Upper lobe of right lung (tissue), 1 donor: ENCODE measurements at regions not wholly inside any gene's neighbourhood (a gene's known extent, or its start where the extent isn't known, plus 50 kb on each side); places are given as distances from the start of the nearest gene placed in this dataset.

Experiments
- ATAC-seq: fragments of 200-7000 bp; cut with Tn5 transposase; one replicate; pipeline ENCODE4 v1.9.1; 2020; ENCODE audit warnings: mild to moderate bottlenecking, moderate library complexity
- DNase-seq: peaks from one replicate; pipeline ENCODE4 v3.0.0-alpha.2; 2020
- H3K27ac ChIP-seq: fragments of 200-600 bp; one replicate; pipeline ENCODE4 v1.8.0; 2022
- H3K27me3 ChIP-seq: fragments of 200-600 bp; one replicate; pipeline ENCODE4 v1.8.0; 2022; ENCODE audit warnings: mild to moderate bottlenecking
- H3K36me3 ChIP-seq: fragments of 200-600 bp; one replicate; pipeline ENCODE4 v1.8.0; 2022
- H3K4me1 ChIP-seq: fragments of 200-600 bp; one replicate; pipeline ENCODE4 v1.8.0; 2022
- H3K4me3 ChIP-seq: fragments of 200-600 bp; one replicate; pipeline ENCODE4 v1.8.0; 2022; ENCODE audit warnings: mild to moderate bottlenecking
- H3K9me3 ChIP-seq: fragments of 200-600 bp; one replicate; pipeline ENCODE4 v1.8.0; 2022
- intact Hi-C: fragments of 100-400 bp; cut with DNase I; formaldehyde crosslinking; loops from one replicate; pipeline ENCODE4 v1.11.0; 2022
- TF ChIP-seq, protein P1 (sequence below): fragments of 200-600 bp; IDR thresholded peaks from one replicate; pipeline ENCODE4 v1.8.0; 2022; ENCODE audit warnings: antibody characterized with exemption
- donor health status: DM: no; HTN: yes; CAD: no; lungs with severe emphysema.

DNA sequence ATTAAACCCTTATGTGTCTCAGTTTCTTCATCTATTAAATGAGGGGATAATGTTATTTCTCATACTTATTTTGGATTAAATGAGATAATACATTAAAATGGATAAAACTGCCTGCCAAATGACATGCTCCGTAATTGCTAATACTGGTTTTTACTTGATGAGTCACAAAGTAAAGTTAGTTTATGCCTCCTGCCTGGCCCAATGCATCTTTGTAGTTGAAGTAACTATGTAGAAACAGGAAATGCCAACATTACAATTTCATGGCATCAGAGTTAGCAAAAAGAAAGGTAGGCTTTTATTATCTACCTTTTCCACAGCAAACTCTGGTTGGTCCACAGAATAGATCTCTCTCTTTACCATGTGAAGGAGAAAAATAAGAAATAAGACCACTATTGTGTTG, 214.5 kb downstream of the TBX15 start:
- DNase-seq (no peak), ATAC-seq (no peak)
- no peaks in the 10 kb centered on the region for H3K9me3 ChIP-seq
- no peaks in the 10 kb centered on the region for H3K36me3 ChIP-seq
- intact Hi-C loops = no loop called here
- no peaks in the 10 kb centered on the region for H3K27me3 ChIP-seq
- TF ChIP-seq, protein P1, sequence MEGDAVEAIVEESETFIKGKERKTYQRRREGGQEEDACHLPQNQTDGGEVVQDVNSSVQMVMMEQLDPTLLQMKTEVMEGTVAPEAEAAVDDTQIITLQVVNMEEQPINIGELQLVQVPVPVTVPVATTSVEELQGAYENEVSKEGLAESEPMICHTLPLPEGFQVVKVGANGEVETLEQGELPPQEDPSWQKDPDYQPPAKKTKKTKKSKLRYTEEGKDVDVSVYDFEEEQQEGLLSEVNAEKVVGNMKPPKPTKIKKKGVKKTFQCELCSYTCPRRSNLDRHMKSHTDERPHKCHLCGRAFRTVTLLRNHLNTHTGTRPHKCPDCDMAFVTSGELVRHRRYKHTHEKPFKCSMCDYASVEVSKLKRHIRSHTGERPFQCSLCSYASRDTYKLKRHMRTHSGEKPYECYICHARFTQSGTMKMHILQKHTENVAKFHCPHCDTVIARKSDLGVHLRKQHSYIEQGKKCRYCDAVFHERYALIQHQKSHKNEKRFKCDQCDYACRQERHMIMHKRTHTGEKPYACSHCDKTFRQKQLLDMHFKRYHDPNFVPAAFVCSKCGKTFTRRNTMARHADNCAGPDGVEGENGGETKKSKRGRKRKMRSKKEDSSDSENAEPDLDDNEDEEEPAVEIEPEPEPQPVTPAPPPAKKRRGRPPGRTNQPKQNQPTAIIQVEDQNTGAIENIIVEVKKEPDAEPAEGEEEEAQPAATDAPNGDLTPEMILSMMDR = no peak
- no peak overlapping the region for H3K4me3 ChIP-seq
- no peaks in the 10 kb centered on the region for H3K4me1 ChIP-seq
- no peak overlapping the region for H3K27ac ChIP-seq

DNA sequence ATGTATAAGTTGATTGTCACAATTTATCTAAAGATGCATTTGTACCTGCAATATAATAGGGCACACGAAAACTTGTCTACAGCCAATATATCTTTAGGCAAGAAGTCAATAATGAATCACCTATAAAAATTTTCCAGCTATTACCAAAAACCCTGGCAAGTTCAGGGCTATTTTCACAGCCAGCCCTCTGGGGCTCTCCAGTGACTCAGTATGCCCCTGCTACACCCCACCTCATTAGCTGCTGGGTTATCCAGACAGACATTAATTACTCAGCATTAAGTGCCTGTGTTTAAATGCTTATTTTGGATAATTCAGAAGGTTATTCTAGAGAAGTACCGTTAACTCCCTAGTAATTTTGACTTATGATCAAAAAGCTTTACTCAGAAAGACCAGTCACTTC, 220.2 kb downstream of the TBX15 start:
- no peak overlapping the region for H3K4me3 ChIP-seq
- TF ChIP-seq, protein P1 = no peak
- no peaks in the 10 kb centered on the region for H3K36me3 ChIP-seq
- no peaks in the 10 kb centered on the region for H3K9me3 ChIP-seq
- no peak overlapping the region for H3K27ac ChIP-seq
- H3K27me3 ChIP-seq = no peaks in the 10 kb centered on the region
- DNase-seq (no peak), ATAC-seq (no peak)
- no peaks in the 10 kb centered on the region for H3K4me1 ChIP-seq
- intact Hi-C loops = no loop called here

GRCh38 chr1:118753976-118754375, 234.2 kb downstream of the TBX15 start:
- H3K4me3 ChIP-seq = no peak overlapping the region
- no peak for ATAC-seq
- no peaks in the 10 kb centered on the region for H3K9me3 ChIP-seq
- TF ChIP-seq, protein P1 = no peak
- H3K27ac ChIP-seq = no peak overlapping the region
- no peaks in the 10 kb centered on the region for H3K27me3 ChIP-seq
- no peaks in the 10 kb centered on the region for H3K4me1 ChIP-seq
- no peaks in the 10 kb centered on the region for H3K36me3 ChIP-seq
- intact Hi-C loops = no loop called here
- no peak for DNase-seq

DNA sequence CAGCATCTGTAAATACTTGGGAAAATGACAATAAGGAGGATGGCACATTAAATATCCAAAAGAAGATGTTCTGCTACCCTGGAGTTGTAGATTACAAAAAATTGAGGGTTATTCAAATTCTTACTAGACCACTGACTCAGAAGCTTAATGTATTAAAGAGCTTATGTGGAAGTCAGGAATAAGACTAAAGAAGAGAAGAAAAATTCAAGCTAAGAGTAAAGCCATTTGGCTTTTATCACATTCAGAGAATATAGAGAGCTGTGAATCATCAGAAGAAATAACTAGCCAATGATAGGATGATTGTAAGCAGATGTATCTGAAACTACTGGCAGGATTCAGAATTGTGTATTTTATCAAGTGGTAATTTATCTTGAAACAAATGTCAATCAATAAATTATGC, 237.0 kb downstream of the TBX15 start:
- ATAC-seq = no peak
- TF ChIP-seq, protein P1 = no peak
- Histone ChIP-seq H3K9me3 (no peaks in the 10 kb centered on the region), H3K27me3 (no peaks in the 10 kb centered on the region), H3K4me3 (no peak overlapping the region), H3K36me3 (no peaks in the 10 kb centered on the region), H3K4me1 (no peaks in the 10 kb centered on the region), H3K27ac (no peak overlapping the region)
- intact Hi-C loops = no loop called here
- no peak for DNase-seq

- Histone ChIP-seq H3K9me3 (no peaks in the 10 kb centered on the region), H3K27ac (no peak overlapping the region), H3K36me3 (no peaks in the 10 kb centered on the region), H3K4me1 (no peaks in the 10 kb centered on the region), H3K4me3 (no peak overlapping the region), H3K27me3 (no peaks in the 10 kb centered on the region)
- TF ChIP-seq, protein P1 = no peak
- DNase-seq (no peak), ATAC-seq (no peak)
- intact Hi-C loops = no loop called here
Observed at GRCh38 chr1:118744420-118744819, 243.7 kb downstream of the TBX15 start.

- no peaks in the 10 kb centered on the region for H3K9me3 ChIP-seq
- H3K27ac ChIP-seq = no peak overlapping the region
- ATAC-seq (no peak), DNase-seq (no peak)
- no peak overlapping the region for H3K4me3 ChIP-seq
- intact Hi-C loops = no loop called here
- no peaks in the 10 kb centered on the region for H3K36me3 ChIP-seq
- no peaks in the 10 kb centered on the region for H3K27me3 ChIP-seq
- H3K4me1 ChIP-seq = no peaks in the 10 kb centered on the region
- TF ChIP-seq, protein P1 = no peak
Observed at GRCh38 chr1:118739501-118739900, 248.6 kb downstream of the TBX15 start.
